GM19324 (cell line): ENCODE measurements at regions not wholly inside any gene's neighbourhood (a gene's known extent, or its start where the extent isn't known, plus 50 kb on each side); places are given as distances from the start of the nearest gene placed in this dataset.
"Not testable (repeated sequence)": the region's sequence is repeated elsewhere in the genome, so short reads cannot be mapped to it uniquely, and the experiment has no call there.

Experiments
- ATAC-seq: cut with Tn5 transposase; IDR thresholded peaks from one replicate; pipeline ENCODE4 v1.9.1; 2021; ENCODE audit warnings: mild to moderate bottlenecking, moderate library complexity; ENCODE audit not compliant: unreplicated experiment, low FRiP score

DNA sequence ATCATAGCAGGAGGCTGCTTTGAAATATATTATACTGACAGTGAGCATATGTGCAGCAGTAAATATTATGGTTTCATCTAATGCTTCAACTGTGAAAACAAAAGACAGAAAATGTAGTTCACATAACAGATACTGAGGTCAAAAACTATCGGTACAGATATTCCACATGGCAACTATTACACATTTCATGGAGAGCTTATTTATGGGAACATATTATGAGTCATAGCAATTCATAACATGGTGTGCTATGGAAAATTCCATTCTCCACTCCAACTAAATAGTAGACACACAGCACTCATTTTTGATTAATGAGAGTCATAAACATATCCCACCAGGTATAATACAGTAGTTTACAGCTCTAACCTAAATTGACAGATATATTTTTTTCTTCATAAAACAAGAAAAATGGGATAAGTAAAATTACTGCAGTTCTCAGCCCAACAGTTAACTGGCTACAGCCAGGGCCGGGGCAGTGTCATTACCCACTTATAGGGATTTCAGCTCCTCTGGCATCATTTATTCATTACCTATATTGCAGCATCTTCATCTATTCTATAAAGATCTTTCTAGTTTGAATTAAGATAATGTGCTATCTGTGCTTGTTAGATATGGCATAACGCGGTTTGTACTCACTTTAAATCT, 475.6 kb upstream of the KLF6 start:
- no peak for ATAC-seq

DNA sequence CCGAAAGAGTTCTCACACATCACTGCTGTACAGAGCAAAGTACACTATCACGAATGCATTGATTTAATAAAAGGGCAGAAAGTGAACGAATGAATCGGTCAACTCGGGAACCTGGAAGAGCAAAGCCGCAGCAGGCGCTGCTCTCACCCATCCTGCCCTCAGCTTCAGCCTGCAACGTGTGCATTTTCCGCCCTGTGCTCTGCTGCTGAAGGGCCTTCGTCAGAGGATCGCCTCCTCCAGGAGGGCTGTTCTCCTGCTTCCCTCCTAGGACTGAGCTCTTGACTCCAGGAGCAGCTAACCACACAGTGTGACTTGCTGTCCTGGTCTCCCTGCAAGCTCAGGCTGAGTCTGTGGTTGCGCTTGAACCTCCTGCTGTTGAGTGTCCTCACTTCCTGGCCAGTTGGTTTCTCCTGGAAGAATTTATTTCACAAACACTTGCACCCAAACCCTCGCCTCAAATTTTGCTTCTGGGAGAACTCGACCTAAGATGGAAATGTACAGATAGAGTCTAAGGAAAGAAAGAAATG, 473.0 kb upstream of the KLF6 start:
- ATAC-seq: no peak

DNA sequence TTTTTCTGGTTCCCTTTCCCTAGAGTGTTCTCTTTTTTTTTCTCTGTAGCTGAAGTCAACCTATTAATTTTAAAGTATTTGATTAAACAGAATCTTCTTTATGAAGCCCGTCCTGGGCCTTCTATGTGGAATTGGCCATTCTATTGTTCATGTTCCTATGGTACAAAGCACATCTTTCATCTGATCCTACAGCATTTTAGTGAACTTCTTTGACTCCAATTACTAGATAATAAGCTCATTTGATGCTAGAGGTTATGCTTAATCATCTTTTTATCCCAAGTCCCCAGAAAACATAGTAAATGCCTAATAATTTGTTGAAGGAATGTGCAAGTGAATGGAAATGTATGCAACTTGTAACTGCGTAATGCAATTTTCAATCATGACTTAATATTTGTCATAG, 472.0 kb upstream of the KLF6 start:
- no peak for ATAC-seq

DNA sequence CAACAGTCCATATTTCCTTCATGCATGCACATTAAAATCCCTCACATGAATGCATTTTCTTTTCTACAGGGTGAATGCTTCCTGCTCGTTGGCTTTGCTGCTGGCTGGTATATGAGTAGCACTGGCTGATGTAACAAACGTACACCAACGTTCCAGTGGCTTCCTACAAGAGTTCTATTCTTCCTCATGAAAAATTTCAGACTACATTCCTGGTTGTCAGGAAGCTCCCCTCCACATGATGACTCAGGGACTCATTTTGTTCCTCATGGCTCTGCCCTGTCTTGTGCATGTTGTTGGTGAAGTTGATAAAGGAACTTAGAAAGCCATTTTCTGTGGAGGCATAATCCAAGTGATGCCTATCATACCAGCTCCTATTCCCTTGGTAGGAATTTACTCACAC, 470.7 kb upstream of the KLF6 start:
- no peak for ATAC-seq

- no peak for ATAC-seq
Measured at GRCh38 chr10:4254101-4254994, 469.3 kb upstream of the KLF6 start.

- no peak for ATAC-seq
Measured at GRCh38 chr10:4252701-4253100, 467.7 kb upstream of the KLF6 start.

DNA sequence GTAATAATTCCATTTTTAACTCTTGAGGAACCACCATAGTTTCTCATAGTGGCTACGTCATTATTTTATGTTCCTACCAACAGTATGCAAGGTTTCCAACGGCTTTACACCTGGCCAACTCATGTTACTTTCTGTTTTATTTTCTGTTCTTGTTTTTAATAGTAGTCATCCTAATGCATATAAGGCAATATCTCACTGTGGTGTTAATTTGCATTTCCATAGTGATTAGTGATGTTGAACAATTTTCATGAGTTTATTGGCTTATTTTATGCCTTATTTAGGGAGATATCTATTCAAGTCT, 465.5 kb upstream of the KLF6 start:
- no peak for ATAC-seq

GRCh38 chr10:4249841-4250586, 465.0 kb upstream of the KLF6 start:
- no peak for ATAC-seq

DNA sequence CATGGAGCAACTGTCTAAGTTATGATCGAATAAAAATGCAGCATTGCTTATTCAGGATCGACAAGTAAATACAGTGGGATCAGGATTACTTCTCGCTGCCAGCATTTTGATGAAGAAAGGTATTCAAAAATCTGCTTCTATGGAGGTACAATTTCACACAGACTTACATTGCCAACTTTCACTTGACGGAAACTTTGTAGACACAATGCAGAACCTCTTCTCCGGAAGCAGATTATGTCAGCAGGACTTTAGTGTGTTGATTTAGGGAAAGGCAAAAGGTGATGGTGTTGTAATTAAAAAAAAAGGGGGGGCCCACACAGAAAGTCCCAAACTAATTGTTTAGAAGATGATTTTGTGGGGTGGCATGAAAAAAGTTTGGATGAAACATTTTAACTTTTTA, 462.4 kb upstream of the KLF6 start:
- no peak for ATAC-seq

- ATAC-seq: no peak
Measured at GRCh38 chr10:4246881-4247358, 461.9 kb upstream of the KLF6 start.

DNA sequence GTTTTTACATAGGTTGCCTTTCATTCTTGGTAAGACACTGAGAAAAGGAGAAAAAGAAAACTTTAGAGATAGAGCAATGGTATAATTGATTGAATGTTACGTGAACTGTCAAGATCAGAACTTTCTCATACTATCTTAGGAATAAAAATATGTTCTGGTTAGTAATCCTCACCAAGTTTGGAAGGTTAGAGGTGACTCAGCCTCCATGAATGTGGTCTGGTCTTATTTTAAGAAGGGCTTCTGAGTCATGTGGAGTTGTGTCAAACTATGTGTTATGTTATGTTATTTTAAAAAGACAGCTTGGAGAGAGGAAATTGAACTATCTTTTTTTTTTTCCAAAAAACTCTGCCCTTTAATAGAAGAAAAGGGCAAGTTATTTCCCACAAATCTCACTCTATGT, 458.6 kb upstream of the KLF6 start:
- ATAC-seq: no peak

DNA sequence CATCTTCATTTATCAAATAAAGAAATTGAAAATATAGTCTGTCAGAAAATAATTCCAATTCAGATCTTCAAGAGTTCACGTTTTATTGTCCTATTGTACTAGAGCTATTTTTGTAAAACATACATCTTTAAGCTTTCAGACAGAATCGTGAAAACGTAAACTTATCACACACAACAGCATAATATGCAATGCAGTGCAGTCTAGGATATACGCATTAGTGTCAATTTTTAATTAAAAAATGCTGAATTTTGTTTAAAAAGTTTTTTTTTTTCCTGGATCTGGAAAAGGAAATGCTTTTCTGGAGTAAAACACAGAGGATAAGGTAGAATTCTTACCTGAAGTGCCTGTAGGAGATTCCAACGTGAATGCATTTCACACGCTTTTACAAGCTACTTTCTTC, 458.2 kb upstream of the KLF6 start:
- ATAC-seq: no peak

DNA sequence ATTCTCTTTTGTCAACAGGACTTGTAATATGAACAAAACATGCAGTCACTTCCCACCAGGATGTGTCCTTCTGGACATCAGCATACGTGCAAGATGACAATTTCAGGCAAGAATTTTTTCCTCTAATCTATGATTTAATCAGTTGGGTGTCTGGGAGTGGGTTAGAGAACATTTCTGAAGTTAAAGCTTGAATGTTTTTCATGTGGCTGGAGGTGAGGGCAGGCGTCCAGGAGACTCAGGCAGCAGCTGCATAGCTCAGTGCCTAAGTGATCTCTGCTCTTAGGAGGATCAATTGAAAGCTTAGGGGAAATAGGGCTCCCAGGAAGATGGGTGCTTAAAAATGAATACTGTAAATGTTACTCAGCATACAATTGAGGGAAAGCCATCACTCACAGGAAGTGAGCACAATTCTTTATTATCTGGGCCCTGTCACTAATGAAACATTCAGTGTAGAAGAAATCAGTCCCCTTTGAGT, 457.6 kb upstream of the KLF6 start:
- ATAC-seq: no peak

DNA sequence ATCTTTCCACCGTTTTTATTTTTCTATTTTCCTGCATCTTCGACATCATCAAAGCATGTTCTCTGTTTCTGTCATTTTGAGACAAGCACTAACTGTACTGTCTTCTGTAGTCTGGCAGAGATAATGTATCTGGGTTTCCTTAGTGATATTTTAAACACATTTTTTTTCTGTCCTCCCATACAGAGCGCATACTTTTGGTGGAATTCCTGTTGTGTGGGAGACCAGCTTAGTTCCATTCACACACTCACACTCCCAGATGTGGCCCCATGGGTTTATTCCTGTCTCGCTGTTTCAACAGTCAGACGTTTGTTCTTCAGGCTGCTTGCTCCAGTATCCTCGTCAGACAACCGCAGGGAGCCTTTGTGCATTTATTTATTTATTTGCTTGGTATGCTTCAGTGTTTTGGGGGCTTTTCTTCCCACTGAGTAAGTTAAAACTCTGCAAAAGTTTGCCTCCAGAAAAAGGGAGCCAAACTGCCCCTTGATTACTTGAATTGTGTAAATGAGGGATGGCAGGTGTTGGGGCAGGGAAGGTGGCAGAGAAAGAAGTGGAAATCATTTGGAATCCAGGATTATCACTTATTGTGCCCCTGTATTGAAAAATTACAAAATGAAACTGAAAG, 456.8 kb upstream of the KLF6 start:
- no peak for ATAC-seq

DNA sequence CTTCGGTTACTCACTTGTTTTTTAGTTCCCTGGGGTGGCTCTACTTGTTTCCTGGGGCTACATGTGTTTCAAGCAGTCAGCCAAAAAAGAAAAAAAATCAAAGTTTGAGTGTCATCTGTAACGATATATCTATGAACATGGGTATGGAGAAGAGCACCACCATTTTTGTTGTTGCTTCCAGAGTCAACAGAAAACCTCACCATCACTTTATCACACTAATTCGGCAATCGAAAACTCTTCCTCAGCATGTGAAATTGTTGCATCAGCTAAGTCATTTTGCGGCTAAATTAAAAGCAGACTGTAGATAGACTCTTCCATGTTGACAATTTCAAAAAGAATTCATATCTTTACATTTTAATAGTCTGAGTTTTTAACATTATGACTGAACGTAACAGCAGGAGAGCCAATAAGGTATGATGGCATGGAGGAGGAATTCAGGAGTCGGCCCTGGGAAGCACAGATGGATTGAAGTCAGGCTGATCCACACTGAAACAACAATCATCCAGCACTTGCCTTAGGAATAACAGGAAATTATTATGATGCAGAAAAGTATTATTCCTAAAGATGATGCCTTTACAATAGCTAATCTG, 455.7 kb upstream of the KLF6 start:
- ATAC-seq: no peak

DNA sequence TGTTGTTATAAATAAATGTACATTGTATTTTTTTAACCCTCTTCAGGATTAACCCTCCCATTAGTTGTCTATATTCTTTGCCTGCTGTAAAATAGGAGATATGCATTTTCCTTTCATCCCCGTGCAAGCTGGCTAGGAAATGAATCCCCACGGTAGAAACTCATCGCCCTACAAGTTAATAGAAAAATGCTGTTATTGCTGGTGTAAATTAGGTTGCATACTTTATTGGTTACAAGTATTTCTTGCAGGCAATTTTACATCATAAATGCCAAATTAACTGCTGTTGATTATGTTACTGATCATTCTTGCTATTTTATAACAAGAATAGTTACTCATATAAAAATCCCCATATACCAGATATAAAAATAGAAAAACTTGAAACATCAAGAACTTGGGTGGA, 454.2 kb upstream of the KLF6 start:
- ATAC-seq: no peak

- ATAC-seq: not testable (repeated sequence)
Measured at GRCh38 chr10:4236905-4237304, 451.9 kb upstream of the KLF6 start.

GRCh38 chr10:4234661-4235060, 449.7 kb upstream of the KLF6 start:
- ATAC-seq: no peak

DNA sequence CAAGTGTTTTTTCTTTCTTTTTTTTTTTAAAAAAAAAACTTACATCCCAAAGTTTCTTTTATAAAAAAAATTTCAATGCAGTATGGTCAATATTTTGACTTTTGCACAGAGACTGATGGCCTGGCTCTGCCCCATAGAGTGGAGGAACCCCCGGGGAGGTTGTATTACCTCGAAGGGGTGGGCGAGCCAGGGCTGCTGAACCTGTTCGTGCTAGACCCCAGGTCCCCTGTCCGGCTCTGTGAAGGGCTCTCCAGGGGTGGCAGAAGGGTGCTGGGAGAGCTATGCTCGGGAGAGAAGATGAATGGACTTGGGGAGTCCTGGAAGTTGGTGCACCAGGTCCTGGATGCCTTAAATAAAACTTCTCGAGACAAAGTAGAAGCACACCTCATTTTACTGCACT, 446.4 kb upstream of the KLF6 start:
- no peak for ATAC-seq

DNA sequence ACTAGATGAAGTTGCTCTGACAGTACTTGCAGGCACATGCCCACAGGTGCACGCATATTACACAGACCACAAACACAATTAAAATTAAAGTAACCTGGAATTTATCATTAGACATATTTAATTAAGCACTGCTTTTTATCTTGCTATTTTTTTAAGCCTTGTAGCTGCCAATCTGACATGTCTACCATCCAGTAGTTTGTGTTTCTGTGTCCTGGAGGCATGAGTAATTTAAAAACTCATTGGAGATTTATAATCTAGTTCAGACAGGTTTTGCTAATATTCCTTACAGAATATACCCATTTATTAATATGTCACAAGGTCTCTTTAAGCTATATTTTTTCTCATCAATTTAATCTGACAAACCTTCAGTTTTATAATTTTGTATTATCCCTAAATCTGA, 445.0 kb upstream of the KLF6 start:
- no peak for ATAC-seq
